Fibroblast of skin of back (primary cell): ENCODE measurements at regions not wholly inside any gene's neighbourhood (a gene's known extent, or its start where the extent isn't known, plus 50 kb on each side); places are given as distances from the start of the nearest gene placed in this dataset.

Source experiments
- DNase-seq: peaks from one replicate; pipeline ENCODE4 v3.0.0-alpha.2; 2013

- DNase-seq, result peak; percentile 87
Measured at GRCh38 chr7:131109759-131110296, 217.8 kb upstream of the MKLN1 start.

GRCh38 chr7:131110297-131111080, 217.2 kb upstream of the MKLN1 start:
- DNase-seq, result no peak

GRCh38 chr7:131111081-131111576, 216.5 kb upstream of the MKLN1 start:
- DNase-seq, result peak; percentile 64

GRCh38 chr7:131111792-131112191, 215.9 kb upstream of the MKLN1 start:
- DNase-seq, result no peak

- DNase-seq, result no peak
Measured at GRCh38 chr7:131112431-131112830, 215.2 kb upstream of the MKLN1 start.

GRCh38 chr7:131115340-131115739, 212.3 kb upstream of the MKLN1 start:
- DNase-seq, result no peak

- no peak for DNase-seq
Measured at GRCh38 chr7:131117439-131117838, 210.2 kb upstream of the MKLN1 start.

- no peak for DNase-seq
Measured at GRCh38 chr7:131119381-131119780, 208.3 kb upstream of the MKLN1 start.

GRCh38 chr7:131122394-131122793, 205.3 kb upstream of the MKLN1 start:
- no peak for DNase-seq

GRCh38 chr7:131124001-131124629, 203.6 kb upstream of the MKLN1 start:
- no peak for DNase-seq

GRCh38 chr7:131124867-131125266, 202.8 kb upstream of the MKLN1 start:
- DNase-seq, result no peak

GRCh38 chr7:131130324-131130723, 197.4 kb upstream of the MKLN1 start:
- no peak for DNase-seq

- DNase-seq, result no peak
Measured at GRCh38 chr7:131131012-131131745, 196.5 kb upstream of the MKLN1 start.

GRCh38 chr7:131131746-131132431, 195.8 kb upstream of the MKLN1 start:
- DNase-seq, result no peak

GRCh38 chr7:131139462-131139861, 188.2 kb upstream of the MKLN1 start:
- DNase-seq, result no peak

- DNase-seq, result no peak
Measured at GRCh38 chr7:131141443-131141967, 186.2 kb upstream of the MKLN1 start.

GRCh38 chr7:131143869-131144268, 183.8 kb upstream of the MKLN1 start:
- no peak for DNase-seq

GRCh38 chr7:131145026-131145425, 182.7 kb upstream of the MKLN1 start:
- DNase-seq, result peak; percentile 58

GRCh38 chr7:131145770-131146169, 181.9 kb upstream of the MKLN1 start:
- DNase-seq, result no peak

- no peak for DNase-seq
Measured at GRCh38 chr7:131147604-131148003, 180.1 kb upstream of the MKLN1 start.

GRCh38 chr7:131148258-131148657, 179.4 kb upstream of the MKLN1 start:
- DNase-seq, result no peak
